Transverse colon (tissue), 3 donors: ENCODE measurements at regions not wholly inside any gene's neighbourhood (a gene's known extent, or its start where the extent isn't known, plus 50 kb on each side); places are given as distances from the start of the nearest gene placed in this dataset.

ENCODE experiments used
- CTCF ChIP-seq, 5 experiments: fragments of 200-600 bp in 3 of 5; fragments of 450-650 bp in 2 of 5; sonication (generic) in 3 of 5; IDR thresholded peaks; 1 replicate in 2 of 5; 2 replicates in 3 of 5; pipeline ENCODE4 v1.5.1; 2016 to 2017; ENCODE audit warnings: antibody characterized with exemption in 5 of 5, inconsistent platforms in 3 of 5, mild to moderate bottlenecking in 2 of 5, moderate library complexity in 1 of 5
- POLR2A ChIP-seq: fragments of 450-650 bp; IDR thresholded peaks from one replicate; pipeline ENCODE4 v1.6.1; 2016; ENCODE audit warnings: antibody characterized with exemption, mild to moderate bottlenecking, moderate library complexity

- no peak for TF ChIP-seq CTCF (IDR thresholded peaks at IDR 0.05)
- TF ChIP-seq POLR2A = no peak
Observed at GRCh38 chr4:123591875-123592274, 195.3 kb downstream of the SPRY1 start.
